Hepatocyte (in vitro differentiated cells): ENCODE measurements at regions not wholly inside any gene's neighbourhood (a gene's known extent, or its start where the extent isn't known, plus 50 kb on each side); places are given as distances from the start of the nearest gene placed in this dataset.

Source experiments
- EZH2 ChIP-seq: fragments of 200-600 bp; sonication (generic); IDR thresholded peaks from 2 replicates; pipeline ENCODE4 v1.6.1; 2016; ENCODE audit warnings: antibody characterized with exemption, mild to moderate bottlenecking, borderline replicate concordance
- EZH2phosphoT487 ChIP-seq: fragments of 200-600 bp; sonication (generic); IDR thresholded peaks from one replicate; pipeline ENCODE4 v1.6.1; 2018; ENCODE audit warnings: antibody characterized with exemption, mild to moderate bottlenecking, low read depth, moderate library complexity; ENCODE audit not compliant: unreplicated experiment, severe bottlenecking
- TF ChIP-seq, protein P1 (sequence below): fragments of 200-600 bp; sonication (generic); IDR thresholded peaks from 2 replicates; pipeline ENCODE4 v1.5.1; 2016; ENCODE audit warnings: antibody characterized with exemption, mild to moderate bottlenecking; ENCODE audit not compliant: poor library complexity

DNA sequence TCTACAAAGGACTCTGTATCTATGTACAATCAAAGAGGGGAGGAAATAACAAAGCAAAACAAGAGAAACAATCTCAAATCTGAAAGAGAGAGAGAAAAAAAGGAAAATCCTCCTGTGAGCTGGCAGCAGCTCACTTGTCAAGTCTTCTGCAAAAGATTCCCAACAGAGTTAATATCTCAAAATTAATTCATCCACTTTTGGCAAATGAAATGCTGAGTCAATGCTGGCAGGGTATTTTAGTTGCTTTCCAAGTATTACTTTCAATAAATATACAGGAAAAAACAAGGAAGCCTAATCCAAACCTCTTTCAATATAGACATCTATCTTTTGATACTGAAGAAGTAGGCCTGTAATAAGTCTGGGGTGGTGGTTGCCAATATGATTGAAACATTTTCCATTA lies 613.9 kb upstream of the NEGR1 start:
- TF ChIP-seq, protein P1, sequence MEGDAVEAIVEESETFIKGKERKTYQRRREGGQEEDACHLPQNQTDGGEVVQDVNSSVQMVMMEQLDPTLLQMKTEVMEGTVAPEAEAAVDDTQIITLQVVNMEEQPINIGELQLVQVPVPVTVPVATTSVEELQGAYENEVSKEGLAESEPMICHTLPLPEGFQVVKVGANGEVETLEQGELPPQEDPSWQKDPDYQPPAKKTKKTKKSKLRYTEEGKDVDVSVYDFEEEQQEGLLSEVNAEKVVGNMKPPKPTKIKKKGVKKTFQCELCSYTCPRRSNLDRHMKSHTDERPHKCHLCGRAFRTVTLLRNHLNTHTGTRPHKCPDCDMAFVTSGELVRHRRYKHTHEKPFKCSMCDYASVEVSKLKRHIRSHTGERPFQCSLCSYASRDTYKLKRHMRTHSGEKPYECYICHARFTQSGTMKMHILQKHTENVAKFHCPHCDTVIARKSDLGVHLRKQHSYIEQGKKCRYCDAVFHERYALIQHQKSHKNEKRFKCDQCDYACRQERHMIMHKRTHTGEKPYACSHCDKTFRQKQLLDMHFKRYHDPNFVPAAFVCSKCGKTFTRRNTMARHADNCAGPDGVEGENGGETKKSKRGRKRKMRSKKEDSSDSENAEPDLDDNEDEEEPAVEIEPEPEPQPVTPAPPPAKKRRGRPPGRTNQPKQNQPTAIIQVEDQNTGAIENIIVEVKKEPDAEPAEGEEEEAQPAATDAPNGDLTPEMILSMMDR, result no peak
- TF ChIP-seq EZH2phosphoT487 (no peak), EZH2 (no peak)
